Epithelial cell of esophagus (primary cell): ENCODE measurements at regions not wholly inside any gene's neighbourhood (a gene's known extent, or its start where the extent isn't known, plus 50 kb on each side); places are given as distances from the start of the nearest gene placed in this dataset.
"Not testable (repeated sequence)": the region's sequence is repeated elsewhere in the genome, so short reads cannot be mapped to it uniquely, and the experiment has no call there.

Experiments used
- DNase-seq: peaks from one replicate; pipeline ENCODE4 v3.0.0; 2010; ENCODE audit warnings: low read depth
- H3K4me3 ChIP-seq: 2 replicates; pipeline ENCODE4 v1.5.1; 2011; ENCODE audit warnings: mild to moderate bottlenecking, low read length, control low read depth
- TF ChIP-seq, protein P1 (sequence below): IDR thresholded peaks from 2 replicates; pipeline ENCODE4 v1.5.1; 2011; ENCODE audit warnings: low read depth, mild to moderate bottlenecking, low read length, control low read depth, inconsistent platforms; ENCODE audit not compliant: insufficient read depth; ENCODE audit errors: missing control alignments

DNA sequence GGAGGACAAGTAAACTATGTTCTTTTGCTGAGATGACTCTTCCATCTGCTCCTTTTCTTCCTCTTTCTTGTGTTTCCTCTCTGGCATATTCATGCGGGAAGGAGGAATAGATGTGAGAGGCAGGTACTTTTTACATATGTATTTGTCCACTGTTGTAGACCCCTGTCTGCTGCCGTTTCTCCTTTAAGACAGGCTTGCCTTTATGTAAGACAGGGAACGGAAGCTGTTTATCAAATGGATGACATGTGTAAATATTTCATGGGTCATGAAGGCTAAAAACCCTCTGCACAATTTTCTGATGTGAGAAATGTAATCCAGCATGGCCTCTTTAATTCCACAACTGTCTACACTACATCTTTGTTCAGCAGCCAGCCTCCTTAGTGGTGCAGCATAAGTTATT, 1525.5 kb upstream of the NUDT12 start:
- TF ChIP-seq, protein P1, sequence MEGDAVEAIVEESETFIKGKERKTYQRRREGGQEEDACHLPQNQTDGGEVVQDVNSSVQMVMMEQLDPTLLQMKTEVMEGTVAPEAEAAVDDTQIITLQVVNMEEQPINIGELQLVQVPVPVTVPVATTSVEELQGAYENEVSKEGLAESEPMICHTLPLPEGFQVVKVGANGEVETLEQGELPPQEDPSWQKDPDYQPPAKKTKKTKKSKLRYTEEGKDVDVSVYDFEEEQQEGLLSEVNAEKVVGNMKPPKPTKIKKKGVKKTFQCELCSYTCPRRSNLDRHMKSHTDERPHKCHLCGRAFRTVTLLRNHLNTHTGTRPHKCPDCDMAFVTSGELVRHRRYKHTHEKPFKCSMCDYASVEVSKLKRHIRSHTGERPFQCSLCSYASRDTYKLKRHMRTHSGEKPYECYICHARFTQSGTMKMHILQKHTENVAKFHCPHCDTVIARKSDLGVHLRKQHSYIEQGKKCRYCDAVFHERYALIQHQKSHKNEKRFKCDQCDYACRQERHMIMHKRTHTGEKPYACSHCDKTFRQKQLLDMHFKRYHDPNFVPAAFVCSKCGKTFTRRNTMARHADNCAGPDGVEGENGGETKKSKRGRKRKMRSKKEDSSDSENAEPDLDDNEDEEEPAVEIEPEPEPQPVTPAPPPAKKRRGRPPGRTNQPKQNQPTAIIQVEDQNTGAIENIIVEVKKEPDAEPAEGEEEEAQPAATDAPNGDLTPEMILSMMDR: no peak
- H3K4me3 ChIP-seq: no peak overlapping the region

DNA sequence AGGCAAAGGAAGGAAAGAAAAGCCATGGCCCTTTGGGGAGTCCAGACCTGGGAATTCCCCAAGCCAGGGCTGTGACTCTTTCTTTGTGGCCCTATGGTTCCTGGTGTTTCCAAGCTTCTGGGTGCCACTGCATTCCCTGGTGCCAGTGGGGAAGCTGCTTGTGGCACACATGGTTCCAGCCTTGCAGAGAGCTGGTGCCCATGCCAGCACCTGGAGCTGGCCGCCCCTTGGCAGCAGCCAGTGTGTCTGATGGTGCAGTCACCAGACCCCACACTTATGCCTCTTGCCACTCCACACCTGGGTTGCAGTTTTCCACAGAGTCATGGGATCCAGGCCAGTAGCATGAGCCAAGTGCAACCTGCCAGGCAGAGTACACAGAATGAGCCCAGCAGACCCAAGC, 1495.3 kb upstream of the NUDT12 start:
- no peak overlapping the region for H3K4me3 ChIP-seq
- TF ChIP-seq, protein P1: no peak
- DNase-seq: no peak

More for the DNA sequence above, 1525.5 kb upstream of the NUDT12 start:
- DNase-seq: no peak

DNA sequence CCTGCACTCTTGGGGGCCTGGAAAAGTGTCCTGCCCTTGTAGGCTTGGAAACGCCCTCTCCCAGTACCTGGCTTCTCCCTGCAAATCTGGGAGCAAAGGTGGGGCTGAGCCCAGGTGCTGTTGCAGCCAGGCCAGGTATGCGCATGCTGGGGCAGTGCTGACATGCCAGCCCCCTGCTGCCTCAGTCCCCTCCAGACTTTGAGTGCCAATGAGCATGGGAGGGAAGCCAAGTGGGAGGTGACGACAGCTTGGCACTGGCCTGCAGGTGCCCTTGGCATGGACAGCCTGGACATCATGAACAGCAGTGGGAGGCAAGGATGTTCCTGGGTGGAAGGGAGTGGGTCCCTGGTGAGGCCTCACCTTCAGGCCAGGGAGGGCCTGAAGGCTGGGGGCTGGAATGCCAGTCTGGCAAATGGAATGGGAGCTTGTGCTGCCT, 1494.4 kb upstream of the NUDT12 start:
- H3K4me3 ChIP-seq: no peak overlapping the region
- TF ChIP-seq, protein P1: no peak
- DNase-seq: no peak

DNA sequence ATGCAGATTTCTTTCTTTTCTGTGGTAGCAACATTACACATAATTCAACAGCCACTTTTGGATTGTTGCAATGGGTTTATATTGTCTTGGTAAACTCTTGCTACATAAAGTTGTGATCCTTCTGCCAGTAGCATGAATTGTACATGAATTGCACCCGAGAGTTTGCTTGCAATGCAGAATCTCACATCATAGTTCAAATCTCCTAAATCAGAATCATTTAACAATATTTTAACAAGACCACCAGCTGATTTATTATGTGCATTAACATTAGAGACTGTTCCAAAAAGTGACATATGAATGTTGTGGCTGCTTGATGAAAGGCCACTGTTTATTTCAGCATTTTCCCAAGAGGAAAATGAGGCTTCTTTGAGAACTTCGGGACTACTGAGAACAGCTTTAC, 1491.8 kb upstream of the NUDT12 start:
- H3K4me3 ChIP-seq: no peak overlapping the region
- TF ChIP-seq, protein P1: no peak
- no peak for DNase-seq

DNA sequence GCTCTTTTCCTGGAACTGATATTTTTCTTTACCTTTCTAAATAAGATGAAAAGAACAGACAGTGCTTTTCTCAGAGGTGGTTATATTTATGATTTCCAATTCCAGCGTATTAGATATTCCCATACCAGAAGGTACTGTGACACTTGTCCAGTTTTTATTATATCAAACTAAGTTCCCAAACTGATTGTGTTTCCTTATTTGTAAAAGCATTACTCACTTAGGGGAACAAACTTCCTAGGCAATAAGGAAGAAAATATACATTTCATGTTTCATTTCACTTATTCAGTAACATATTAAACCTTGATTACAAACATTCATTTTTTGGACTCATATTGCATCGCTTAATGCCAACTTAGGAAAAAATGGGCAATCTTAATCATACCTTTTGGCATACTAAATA, 1480.0 kb upstream of the NUDT12 start:
- TF ChIP-seq, protein P1: no peak
- H3K4me3 ChIP-seq: no peak overlapping the region
- DNase-seq: no peak

DNA sequence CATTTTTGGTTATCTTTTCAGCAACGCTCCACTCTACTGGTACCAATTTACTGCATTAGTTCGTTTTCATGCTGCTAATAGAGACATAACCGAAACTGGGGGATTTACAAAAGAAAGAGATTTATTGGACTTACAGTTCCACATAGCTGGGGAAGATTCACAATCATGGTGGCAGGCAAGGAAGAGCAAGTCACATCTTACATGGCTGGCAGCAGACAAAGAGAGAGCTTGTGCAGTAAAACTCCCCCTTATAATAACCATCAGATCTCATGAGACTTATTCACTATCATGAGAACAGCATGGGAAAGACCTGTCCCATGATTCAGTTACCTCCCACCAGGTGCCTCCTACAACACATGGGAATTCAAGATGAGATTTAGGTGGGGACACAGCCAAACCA, 1474.2 kb upstream of the NUDT12 start:
- DNase-seq: not testable (repeated sequence)

DNA sequence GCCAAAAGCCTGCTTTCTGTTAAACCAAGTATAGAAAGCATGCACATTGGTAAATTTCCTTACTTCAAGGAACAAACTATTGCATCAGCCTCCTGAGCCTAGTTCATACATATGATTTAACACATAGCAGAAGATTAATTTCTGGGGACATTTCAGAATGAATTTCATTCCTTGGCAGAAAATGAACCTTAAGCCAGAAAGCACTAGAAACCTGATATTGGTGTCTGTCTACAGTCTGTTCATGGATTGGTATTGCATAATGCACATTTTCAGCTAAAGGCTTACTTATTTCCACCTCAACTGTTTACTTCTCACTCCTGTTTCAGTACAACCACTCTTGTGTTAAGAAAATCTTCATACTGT, 1471.8 kb upstream of the NUDT12 start:
- TF ChIP-seq, protein P1: no peak
- DNase-seq: no peak
- H3K4me3 ChIP-seq: no peak overlapping the region

More for the DNA sequence above, 1474.2 kb upstream of the NUDT12 start:
- not testable (repeated sequence) for H3K4me3 ChIP-seq

DNA sequence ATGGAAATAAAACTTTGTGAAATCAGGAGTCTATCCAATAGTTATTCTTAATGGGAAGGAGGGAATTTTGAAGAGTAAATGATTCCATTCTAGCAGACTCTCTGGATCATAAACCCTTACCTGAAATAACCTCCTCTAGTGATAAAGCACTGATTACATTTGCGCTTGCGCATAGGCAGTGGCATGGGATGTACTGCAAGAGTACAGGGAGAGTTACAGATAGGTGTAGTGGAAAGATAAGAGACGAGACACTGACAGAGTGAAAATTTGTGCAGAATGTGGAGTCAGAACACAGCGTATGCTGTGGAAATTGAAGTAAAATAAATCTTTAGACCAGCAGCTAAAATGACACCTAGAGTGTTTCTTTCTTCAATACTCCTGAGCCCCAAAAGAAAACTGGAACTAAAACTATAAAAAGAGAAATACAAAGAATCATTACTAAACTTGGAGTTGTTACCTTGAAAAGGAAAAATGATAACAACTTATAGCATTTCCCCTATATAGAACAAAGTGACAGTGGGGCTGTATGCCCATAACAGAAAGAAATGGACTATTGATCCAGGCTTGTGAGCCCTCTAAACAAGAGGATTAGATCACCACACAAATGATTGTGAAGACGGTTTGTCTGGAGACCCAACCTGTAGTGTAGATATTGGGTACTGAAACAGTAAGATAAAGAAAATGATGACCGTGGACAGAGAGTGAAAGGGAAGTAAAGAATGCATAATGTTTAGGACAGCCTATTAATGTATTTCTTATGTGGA, 1471.2 kb upstream of the NUDT12 start:
- TF ChIP-seq, protein P1: no peak
- DNase-seq: no peak
- H3K4me3 ChIP-seq: no peak overlapping the region
